Small intestine (tissue), 7 donors: ENCODE measurements at regions not wholly inside any gene's neighbourhood (a gene's known extent, or its start where the extent isn't known, plus 50 kb on each side); places are given as distances from the start of the nearest gene placed in this dataset.

Source experiments
- DNase-seq, 2 donors: peaks; one replicate each; pipeline versions ENCODE4 v3.0.0 to v3.0.0-alpha.2; 2013
- FAIRE-seq: peaks from 2 replicates; lab custom pipeline; 2012; peaks lifted over from hg19 to GRCh38; lab: Jason Lieb, UNC
- H3K27ac ChIP-seq, 3 donors: one replicate each; pipeline ENCODE4 v1.5.1; 2013; ENCODE audit warnings: low read length in 2 of 3, mild to moderate bottlenecking in 2 of 3, control low read depth in 1 of 3, inconsistent platforms in 1 of 3, low read depth in 1 of 3, moderate library complexity in 1 of 3
- H3K27me3 ChIP-seq, 3 donors: one replicate each; pipeline ENCODE4 v1.6.1; 2013; ENCODE audit warnings: low read length in 3 of 3, inconsistent platforms in 1 of 3; ENCODE audit not compliant: control insufficient read depth in 3 of 3, insufficient read depth in 3 of 3
- H3K36me3 ChIP-seq, 3 donors: one replicate each; pipeline ENCODE4 v1.6.1; 2013; ENCODE audit warnings: low read length in 3 of 3, inconsistent platforms in 1 of 3, low read depth in 1 of 3, mild to moderate bottlenecking in 1 of 3, moderate library complexity in 1 of 3; ENCODE audit not compliant: control insufficient read depth in 3 of 3, insufficient read depth in 2 of 3
- H3K4me1 ChIP-seq, 3 donors: one replicate each; pipeline ENCODE4 v1.6.1; 2013; ENCODE audit warnings: low read length in 2 of 3, inconsistent platforms in 1 of 3, low read depth in 1 of 3, mild to moderate bottlenecking in 1 of 3, moderate library complexity in 1 of 3; ENCODE audit not compliant: control insufficient read depth in 3 of 3, insufficient read depth in 2 of 3
- H3K4me3 ChIP-seq, 3 donors: one replicate each; pipeline ENCODE4 v1.5.1; 2013; ENCODE audit warnings: low read length in 3 of 3, control low read depth in 1 of 3, inconsistent platforms in 1 of 3, low read depth in 1 of 3, mild to moderate bottlenecking in 1 of 3, moderate library complexity in 1 of 3
- H3K9me3 ChIP-seq, 2 donors: one replicate each; pipeline ENCODE4 v1.6.1; 2013; ENCODE audit warnings: low read depth in 1 of 2, low read length in 1 of 2; ENCODE audit not compliant: control insufficient read depth in 2 of 2, insufficient read depth in 1 of 2
- WGBS, 3 donors: extraction: QIAGEN DNeasy Blood & Tissue Kit; methylation state at CpG; one replicate each; pipeline ENCODE4 v1.1.7; 2013; 5-methylcytosine and 5-hydroxymethylcytosine counted together
- donor health status: healthy with polysubstance abuse.
- donor health status: control.
- donor health status: control.
- donor health status: Bipolar disorder and iron deficiency.
- donor health status: healthy.

- Histone ChIP-seq H3K36me3 (no peaks in the 10 kb centered on the region), H3K9me3 (peaks cover 0 to 10% of the 10 kb centered on the region in 2 donors), H3K27me3 (no peaks in the 10 kb centered on the region), H3K4me3 (no peak overlapping the region), H3K27ac (no peak overlapping the region), H3K4me1 (no peaks in the 10 kb centered on the region)
- WGBS, 3 donors, result 80 to 93% (median 85%) methylated on average over 7 of the region's 7 CpGs
- DNase-seq (no peak), FAIRE-seq (no peak)
Observed at GRCh38 chr17:65431116-65431515, 130.3 kb downstream of the AXIN2 start.

- WGBS, 3 donors, result 63 to 69% (median 65%) methylated on average over 9 of the region's 9 CpGs
- no peaks in the 10 kb centered on the region for H3K27me3 ChIP-seq
- H3K27ac ChIP-seq, result no peak overlapping the region
- no peaks in the 10 kb centered on the region for H3K36me3 ChIP-seq
- FAIRE-seq, result no peak
- H3K9me3 ChIP-seq, result peaks cover 0 to 10% of the 10 kb centered on the region in 2 donors
- no peak overlapping the region for H3K4me3 ChIP-seq
- H3K4me1 ChIP-seq, result no peaks in the 10 kb centered on the region
- no peak for DNase-seq
Observed at GRCh38 chr17:65430209-65430833, 131.1 kb downstream of the AXIN2 start.

GRCh38 chr17:65423346-65424140 is 137.9 kb downstream of the AXIN2 start:
- no peaks in the 10 kb centered on the region for H3K4me1 ChIP-seq
- DNase-seq, result no peak
- WGBS, 3 donors, result 64 to 77% (median 70%) methylated on average over 9 of the region's 9 CpGs
- no peak for FAIRE-seq
- H3K4me3 ChIP-seq, result no peak overlapping the region
- H3K27ac ChIP-seq, result no peak overlapping the region
- peaks cover 0 to 4% of the 10 kb centered on the region in 2 donors for H3K9me3 ChIP-seq
- H3K36me3 ChIP-seq, result no peaks in the 10 kb centered on the region
- H3K27me3 ChIP-seq, result no peaks in the 10 kb centered on the region

- no peak for FAIRE-seq
- H3K27ac ChIP-seq, result no peak overlapping the region
- H3K4me3 ChIP-seq, result no peak overlapping the region
- H3K9me3 ChIP-seq, result no peaks in the 10 kb centered on the region
- H3K27me3 ChIP-seq, result no peaks in the 10 kb centered on the region
- no peaks in the 10 kb centered on the region for H3K4me1 ChIP-seq
- WGBS, 3 donors, result 17 to 44% (median 19%) methylated on average over 2 to 3 of the region's 3 CpGs
- no peaks in the 10 kb centered on the region for H3K36me3 ChIP-seq
- peak in 1 of 2 donors; percentile 17 for DNase-seq
Observed at GRCh38 chr17:65418622-65419021, 142.8 kb downstream of the AXIN2 start.

GRCh38 chr17:65417406-65418221 is 143.8 kb downstream of the AXIN2 start:
- Histone ChIP-seq H3K27me3 (no peaks in the 10 kb centered on the region), H3K9me3 (no peaks in the 10 kb centered on the region), H3K36me3 (no peaks in the 10 kb centered on the region), H3K4me1 (no peaks in the 10 kb centered on the region), H3K4me3 (no peak overlapping the region), H3K27ac (no peak overlapping the region)
- no peak for DNase-seq
- WGBS, 3 donors, result 89 to 94% (median 93%) methylated on average over 7 of the region's 7 CpGs
- no peak for FAIRE-seq

- H3K9me3 ChIP-seq, result no peaks in the 10 kb centered on the region
- no peak for FAIRE-seq
- H3K27ac ChIP-seq, result no peak overlapping the region
- H3K4me1 ChIP-seq, result no peaks in the 10 kb centered on the region
- 48 to 70% (median 68%) methylated on average over 5 of the region's 5 CpGs for WGBS, 3 donors
- no peaks in the 10 kb centered on the region for H3K36me3 ChIP-seq
- no peaks in the 10 kb centered on the region for H3K27me3 ChIP-seq
- H3K4me3 ChIP-seq, result no peak overlapping the region
- DNase-seq, result peak in 1 of 2 donors; percentile 65
Observed at GRCh38 chr17:65415991-65416390, 145.5 kb downstream of the AXIN2 start.

- Histone ChIP-seq H3K27ac (no peak overlapping the region), H3K27me3 (no peaks in the 10 kb centered on the region), H3K4me1 (no peaks in the 10 kb centered on the region), H3K4me3 (no peak overlapping the region), H3K9me3 (no peaks in the 10 kb centered on the region), H3K36me3 (no peaks in the 10 kb centered on the region)
- FAIRE-seq (no peak), DNase-seq (peak in 1 of 2 donors; percentile 68)
- WGBS, 3 donors, result 37 to 67% (median 38%) methylated on average over 2 of the region's 2 CpGs
Observed at GRCh38 chr17:65413390-65413789, 148.1 kb downstream of the AXIN2 start.

GRCh38 chr17:65409381-65409780 is 152.1 kb downstream of the AXIN2 start:
- Histone ChIP-seq H3K27ac (no peak overlapping the region), H3K36me3 (no peaks in the 10 kb centered on the region), H3K9me3 (no peaks in the 10 kb centered on the region), H3K4me3 (no peak overlapping the region), H3K27me3 (no peaks in the 10 kb centered on the region), H3K4me1 (no peaks in the 10 kb centered on the region)
- DNase-seq (no peak), FAIRE-seq (no peak)
- WGBS, 3 donors, result 55 to 80% (median 56%) methylated on average over 1 of the region's 1 CpG
